ENCODE measurements at regions not wholly inside any gene's neighbourhood (a gene's known extent, or its start where the extent isn't known, plus 50 kb on each side); places are given as distances from the start of the nearest gene placed in this dataset.

- H3K9me3 ChIP-seq (replicated peaks; ENCODE audit: control insufficient read depth, insufficient read depth, low read length) = peaks cover 9% of the 10 kb centered on the region
- CTCF ChIA-PET = no interaction called here
- H3K9ac ChIP-seq (replicated peaks; ENCODE audit: extremely low read depth, insufficient read depth, low read length) = no peak overlapping the region
- H3K27ac ChIP-seq (ENCODE audit: insufficient read depth, low read depth, low read length) = no peak overlapping the region
- no peak for FAIRE-seq
- H3K27me3 ChIP-seq (ENCODE audit: control insufficient read depth in 2 of 2, insufficient read depth in 2 of 2, low read length in 2 of 2) = no peaks in the 10 kb centered on the region
- H3K4me2 ChIP-seq (ENCODE audit: insufficient read depth, low read length) = no peak overlapping the region
- POLR2A ChIA-PET = no interaction called here
- intact Hi-C loops (cut with micrococcal nuclease) = no loop called here
- dilution Hi-C loops (cut with MboI; ENCODE audit: extremely low pct_ligation_motif_present, low sequenced_read_pairs) = no loop called here
- no peaks in the 10 kb centered on the region for H4K20me1 ChIP-seq (replicated peaks; ENCODE audit: control insufficient read depth, extremely low read depth, insufficient read depth, low read length)
- H3K4me1 ChIP-seq (ENCODE audit: control insufficient read depth, extremely low read depth, insufficient read depth, low read length) = no peaks in the 10 kb centered on the region
- DNase-seq (ENCODE audit: low read depth, low spot score) = no peak
- no peak overlapping the region for H2AFZ ChIP-seq (ENCODE audit: low read depth, low read length)
- no peaks in the 10 kb centered on the region for H3K36me3 ChIP-seq (ENCODE audit: control insufficient read depth in 2 of 2, extremely low read depth in 1 of 2, insufficient read depth in 2 of 2, low read length in 2 of 2)
- H3K9me1 ChIP-seq (replicated peaks; ENCODE audit: control insufficient read depth, extremely low read depth, insufficient read depth, low read length) = no peaks in the 10 kb centered on the region
- H3K79me2 ChIP-seq (ENCODE audit: control insufficient read depth, insufficient read depth, low read length) = no peaks in the 10 kb centered on the region
- H3K4me3 ChIP-seq (replicated peaks in 1 of 3; ENCODE audit: insufficient read depth in 1 of 3, low read depth in 1 of 3, low read length in 3 of 3) = no peak overlapping the region
- BruUV-seq (replicated peaks) = no TSS peak
- no peak for TF ChIP-seq MAX (IDR thresholded peaks at IDR 0.05; ENCODE audit: insufficient read depth, insufficient read length)
- no peak for TF ChIP-seq MYC (IDR thresholded peaks at IDR 0.05; ENCODE audit: low read depth, low read length)
- TF ChIP-seq EZH2 (IDR thresholded peaks at IDR 0.05; ENCODE audit: borderline replicate concordance, low read depth, low read length, severe bottlenecking) = no peak
- no peak for TF ChIP-seq FOS (IDR thresholded peaks at IDR 0.05; ENCODE audit: borderline replicate concordance, insufficient read depth, low read length)
- TF ChIP-seq CTCF (IDR thresholded peaks at IDR 0.05; ENCODE audit: extremely low read depth in 1 of 2, insufficient read depth in 1 of 2, low read depth in 1 of 2, low read length in 2 of 2) = no peak
- no peak for TF ChIP-seq POLR2A (IDR thresholded peaks at IDR 0.05; ENCODE audit: low read depth, low read length)
- TF ChIP-seq GATA2 (IDR thresholded peaks at IDR 0.05; ENCODE audit: insufficient read depth, insufficient read length, low read depth, low read length) = no peak
- TF ChIP-seq JUN (IDR thresholded peaks at IDR 0.05; ENCODE audit: borderline replicate concordance, insufficient read depth, insufficient read length, low read depth) = no peak
- no peak for TF ChIP-seq POLR2AphosphoS5 (IDR thresholded peaks at IDR 0.05; ENCODE audit: insufficient read depth, low read depth, low read length)
These were observed 766.9 kb upstream of the ADAMTS16 start for GRCh38 chr5:4373051-4373820.
